ENCODE measurements at regions not wholly inside any gene's neighbourhood (a gene's known extent, or its start where the extent isn't known, plus 50 kb on each side); places are given as distances from the start of the nearest gene placed in this dataset.
A peak's percentile ranks its signal among the peaks of the same experiment; 100 is the strongest.

GRCh38 chr2:136448986-136449780, 316.2 kb upstream of the THSD7B start:
- DNase-seq = no peak

- DNase-seq = no peak
Measured at GRCh38 chr2:136448432-136448831, 316.9 kb upstream of the THSD7B start.

- no peak for DNase-seq
Measured at GRCh38 chr2:136444323-136444722, 321.0 kb upstream of the THSD7B start.

GRCh38 chr2:136443661-136444060, 321.7 kb upstream of the THSD7B start:
- no peak for DNase-seq

GRCh38 chr2:136441979-136442714, 323.2 kb upstream of the THSD7B start:
- DNase-seq = no peak

GRCh38 chr2:136439064-136439676, 321.2 kb upstream of the CXCR4 start:
- DNase-seq = no peak

GRCh38 chr2:136437461-136437860, 319.5 kb upstream of the CXCR4 start:
- DNase-seq = no peak

GRCh38 chr2:136436936-136437335, 319.0 kb upstream of the CXCR4 start:
- DNase-seq = no peak

GRCh38 chr2:136434251-136434715, 316.3 kb upstream of the CXCR4 start:
- DNase-seq = no peak

GRCh38 chr2:136433261-136433660, 315.3 kb upstream of the CXCR4 start:
- no peak for DNase-seq

GRCh38 chr2:136424112-136424511, 306.2 kb upstream of the CXCR4 start:
- DNase-seq = no peak

GRCh38 chr2:136423516-136423996, 305.6 kb upstream of the CXCR4 start:
- peak; percentile 32 to 34 for DNase-seq

GRCh38 chr2:136422512-136422911, 304.6 kb upstream of the CXCR4 start:
- no peak for DNase-seq

- no peak for DNase-seq
Measured at GRCh38 chr2:136420346-136420745, 302.4 kb upstream of the CXCR4 start.

GRCh38 chr2:136411946-136412345, 294.0 kb upstream of the CXCR4 start:
- no peak for DNase-seq

- no peak for DNase-seq
Measured at GRCh38 chr2:136410673-136411072, 292.7 kb upstream of the CXCR4 start.

GRCh38 chr2:136408795-136409194, 290.8 kb upstream of the CXCR4 start:
- no peak for DNase-seq

GRCh38 chr2:136407952-136408318, 290.0 kb upstream of the CXCR4 start:
- DNase-seq = no peak

GRCh38 chr2:136407117-136407951, 289.4 kb upstream of the CXCR4 start:
- no peak for DNase-seq

- no peak for DNase-seq
Measured at GRCh38 chr2:136404925-136405324, 287.0 kb upstream of the CXCR4 start.

- no peak for DNase-seq
Measured at GRCh38 chr2:136404176-136404575, 286.2 kb upstream of the CXCR4 start.

GRCh38 chr2:136402281-136402680, 284.3 kb upstream of the CXCR4 start:
- no peak for DNase-seq

All from bone marrow (tissue), 2 donors.